ENCODE measurements at regions not wholly inside any gene's neighbourhood (a gene's known extent, or its start where the extent isn't known, plus 50 kb on each side); places are given as distances from the start of the nearest gene placed in this dataset.

GRCh38 chr20:4476903-4477500, 209.3 kb upstream of the PRNP start:
- Histone ChIP-seq H3K27me3 (no peaks in the 10 kb centered on the region), H3K36me3 (no peaks in the 10 kb centered on the region), H3K9me3 (ENCODE audit: low read depth) (no peaks in the 10 kb centered on the region), H3K4me3 (no peak overlapping the region), H3K4me1 (ENCODE audit: low read depth) (peaks cover 18% of the 10 kb centered on the region), H3K27ac (no peak overlapping the region)
- no peak for DNase-seq (ENCODE audit: low read depth in 1 of 2, low spot score in 1 of 2)
- no peak for TF ChIP-seq CTCF (IDR thresholded peaks at IDR 0.05; ENCODE audit: low read depth, low read length)

- TF ChIP-seq CTCF (IDR thresholded peaks at IDR 0.05; ENCODE audit: low read depth, low read length) = no peak
- Histone ChIP-seq H3K4me3 (no peak overlapping the region), H3K36me3 (no peaks in the 10 kb centered on the region)
Measured at GRCh38 chr20:4472906-4473305, 213.3 kb upstream of the PRNP start.

GRCh38 chr20:4471221-4471620, 215.0 kb upstream of the PRNP start:
- Histone ChIP-seq H3K27ac (no peak overlapping the region), H3K27me3 (no peaks in the 10 kb centered on the region), H3K4me3 (no peak overlapping the region), H3K36me3 (no peaks in the 10 kb centered on the region), H3K9me3 (ENCODE audit: low read depth) (no peaks in the 10 kb centered on the region), H3K4me1 (ENCODE audit: low read depth) (peaks cover 4% of the 10 kb centered on the region)
- TF ChIP-seq CTCF (IDR thresholded peaks at IDR 0.05; ENCODE audit: low read depth, low read length) = no peak
- DNase-seq (ENCODE audit: low read depth in 1 of 2, low spot score in 1 of 2) = no peak

More at GRCh38 chr20:4472906-4473305, 213.3 kb upstream of the PRNP start:
- Histone ChIP-seq H3K27ac (no peak overlapping the region), H3K4me1 (ENCODE audit: low read depth) (peaks cover 4% of the 10 kb centered on the region), H3K27me3 (no peaks in the 10 kb centered on the region), H3K9me3 (ENCODE audit: low read depth) (no peaks in the 10 kb centered on the region)
- DNase-seq (ENCODE audit: low read depth in 1 of 2, low spot score in 1 of 2) = no peak

- no peak overlapping the region for H3K27ac ChIP-seq
- H3K4me1 ChIP-seq (ENCODE audit: low read depth) = no peaks in the 10 kb centered on the region
- H3K27me3 ChIP-seq = no peaks in the 10 kb centered on the region
- no peak for DNase-seq (ENCODE audit: low read depth in 1 of 2, low spot score in 1 of 2)
- no peak overlapping the region for H3K4me3 ChIP-seq
- no peak for TF ChIP-seq CTCF (IDR thresholded peaks at IDR 0.05; ENCODE audit: low read depth, low read length)
- H3K9me3 ChIP-seq (ENCODE audit: low read depth) = no peaks in the 10 kb centered on the region
- no peaks in the 10 kb centered on the region for H3K36me3 ChIP-seq
Measured at GRCh38 chr20:4470375-4470774, 215.9 kb upstream of the PRNP start.

GRCh38 chr20:4469910-4470309, 216.3 kb upstream of the PRNP start:
- no peaks in the 10 kb centered on the region for H3K9me3 ChIP-seq (ENCODE audit: low read depth)
- H3K27me3 ChIP-seq = no peaks in the 10 kb centered on the region
- no peaks in the 10 kb centered on the region for H3K4me1 ChIP-seq (ENCODE audit: low read depth)
- no peak overlapping the region for H3K27ac ChIP-seq
- H3K36me3 ChIP-seq = no peaks in the 10 kb centered on the region
- H3K4me3 ChIP-seq = no peak overlapping the region
- no peak for DNase-seq (ENCODE audit: low read depth in 1 of 2, low spot score in 1 of 2)
- no peak for TF ChIP-seq CTCF (IDR thresholded peaks at IDR 0.05; ENCODE audit: low read depth, low read length)
